Keratinocyte (primary cell): ENCODE measurements at regions not wholly inside any gene's neighbourhood (a gene's known extent, or its start where the extent isn't known, plus 50 kb on each side); places are given as distances from the start of the nearest gene placed in this dataset.

Experiments used
- DNase-seq: peaks from one replicate; pipeline ENCODE4 v3.0.0-alpha.2; 2011; ENCODE audit warnings: low read depth, missing footprints, low spot score
- FAIRE-seq: peaks from 2 replicates; lab custom pipeline; 2011; peaks lifted over from hg19 to GRCh38; lab: Jason Lieb, UNC
- H2AFZ ChIP-seq: 2 replicates; pipeline ENCODE4 v1.6.0; 2012; ENCODE audit warnings: low read length, control low read depth, inconsistent platforms; ENCODE audit not compliant: control insufficient read depth
- H3K27ac ChIP-seq: 2 replicates; pipeline ENCODE4 v1.5.1; 2011; ENCODE audit warnings: low read length; ENCODE audit not compliant: control insufficient read depth, insufficient read depth
- H3K27me3 ChIP-seq: 3 replicates; pipeline ENCODE4 v1.6.0; 2011; ENCODE audit warnings: low read length; ENCODE audit not compliant: control insufficient read depth, insufficient read depth; ENCODE audit errors: extremely low read depth
- H3K36me3 ChIP-seq, 2 experiments: 2 replicates in 1 of 2; 3 replicates in 1 of 2; pipeline ENCODE4 v1.5.1; 2011; ENCODE audit warnings: low read length in 2 of 2, mild to moderate bottlenecking in 1 of 2; ENCODE audit not compliant: control insufficient read depth in 2 of 2, insufficient read depth in 2 of 2; ENCODE audit errors: extremely low read depth in 1 of 2
- H3K4me1 ChIP-seq: 3 replicates; pipeline ENCODE4 v1.5.1; 2011; ENCODE audit warnings: low read length; ENCODE audit not compliant: control insufficient read depth, insufficient read depth; ENCODE audit errors: extremely low read depth
- H3K4me2 ChIP-seq: 3 replicates; pipeline ENCODE4 v1.6.0; 2011; ENCODE audit warnings: low read depth, low read length; ENCODE audit not compliant: control insufficient read depth, insufficient read depth; ENCODE audit errors: extremely low read depth
- H3K4me3 ChIP-seq, 3 experiments: fragments of 200-600 bp in 1 of 3; sonication (generic) in 1 of 3; 2 replicates in 2 of 3; 3 replicates in 1 of 3; pipeline ENCODE4 v1.5.1; 2011 to 2016; ENCODE audit warnings: low read length in 3 of 3, mild to moderate bottlenecking in 3 of 3, control low read depth in 2 of 3, inconsistent platforms in 1 of 3, low read depth in 1 of 3, mixed read lengths in 1 of 3, mixed run types in 1 of 3, moderate library complexity in 1 of 3; ENCODE audit not compliant: control insufficient read depth in 2 of 3, insufficient read depth in 2 of 3; ENCODE audit errors: extremely low read depth in 1 of 3
- H3K79me2 ChIP-seq: 2 replicates; pipeline ENCODE4 v1.6.0; 2012; ENCODE audit warnings: low read length; ENCODE audit not compliant: control insufficient read depth, insufficient read depth
- H3K9ac ChIP-seq: 3 replicates; pipeline ENCODE4 v1.6.0; 2011; ENCODE audit warnings: low read length; ENCODE audit not compliant: control insufficient read depth, insufficient read depth; ENCODE audit errors: extremely low read depth
- H3K9me1 ChIP-seq: 3 replicates; pipeline ENCODE4 v1.6.0; 2011; ENCODE audit warnings: low read length; ENCODE audit not compliant: control insufficient read depth, insufficient read depth; ENCODE audit errors: extremely low read depth
- H3K9me3 ChIP-seq: 2 replicates; pipeline ENCODE4 v1.5.1; 2012; ENCODE audit warnings: low read depth, low read length; ENCODE audit not compliant: control insufficient read depth
- H4K20me1 ChIP-seq: 3 replicates; pipeline ENCODE4 v1.6.0; 2011; ENCODE audit warnings: low read length; ENCODE audit not compliant: control insufficient read depth, insufficient read depth; ENCODE audit errors: extremely low read depth
- CTCF ChIP-seq, 3 experiments: IDR thresholded peaks in 1 of 3; conservative IDR thresholded peaks in 1 of 3; optimal IDR thresholded peaks in 1 of 3; 2 replicates in 2 of 3; 3 replicates in 1 of 3; pipeline versions ENCODE3 to v1.5.1; 2011; ENCODE audit warnings: low read length in 3 of 3, mild to moderate bottlenecking in 3 of 3, moderate library complexity in 2 of 3, control low read depth in 1 of 3, inconsistent platforms in 1 of 3; ENCODE audit not compliant: insufficient read depth in 2 of 3; ENCODE audit errors: extremely low read depth in 1 of 3
- EZH2 ChIP-seq: IDR thresholded peaks from one replicate; pipeline ENCODE4 v1.6.1; 2012; ENCODE audit warnings: inconsistent platforms, mild to moderate bottlenecking, low read length, moderate library complexity
- dilution Hi-C: fragments of 300-500 bp; cut with MboI; formaldehyde crosslinking; loops from one replicate; pipeline ENCODE4 v1.7.0; 2020; ENCODE audit warnings: low sequenced_read_pairs; ENCODE audit not compliant: extremely low pct_ligation_motif_present

GRCh38 chr3:197368821-197369220, 70.4 kb upstream of the DLG1 start:
- H3K79me2 ChIP-seq: no peaks in the 10 kb centered on the region
- dilution Hi-C loops: no loop called here
- H3K9ac ChIP-seq: no peak overlapping the region
- no peaks in the 10 kb centered on the region for H3K9me1 ChIP-seq
- no peaks in the 10 kb centered on the region for H4K20me1 ChIP-seq
- H3K27ac ChIP-seq: no peak overlapping the region
- H3K36me3 ChIP-seq: no peaks in the 10 kb centered on the region
- no peaks in the 10 kb centered on the region for H3K27me3 ChIP-seq
- H3K4me2 ChIP-seq: no peak overlapping the region
- no peak for DNase-seq
- no peaks in the 10 kb centered on the region for H3K9me3 ChIP-seq
- TF ChIP-seq CTCF (optimal IDR thresholded peaks at IDR 0.05 in 1 of 3, IDR thresholded peaks at IDR 0.05 in 1 of 3, conservative IDR thresholded peaks at IDR 0.05 in 1 of 3; ENCODE audit: extremely low read depth in 1 of 3, insufficient read depth in 2 of 3, low read length in 3 of 3): no peak
- no peak for TF ChIP-seq EZH2
- no peak overlapping the region for H3K4me3 ChIP-seq
- peaks cover 76% of the 10 kb centered on the region for H3K4me1 ChIP-seq
- no peak overlapping the region for H2AFZ ChIP-seq
- FAIRE-seq: peak; percentile 53

- Histone ChIP-seq H3K4me1 (peaks cover 74% of the 10 kb centered on the region), H3K9me3 (no peaks in the 10 kb centered on the region), H3K9ac (no peak overlapping the region), H3K9me1 (no peaks in the 10 kb centered on the region), H3K36me3 (no peaks in the 10 kb centered on the region), H3K4me2 (no peak overlapping the region), H4K20me1 (no peaks in the 10 kb centered on the region), H3K4me3 (no peak overlapping the region), H3K27ac (no peak overlapping the region), H3K79me2 (no peaks in the 10 kb centered on the region), H2AFZ (no peak overlapping the region), H3K27me3 (no peaks in the 10 kb centered on the region)
- FAIRE-seq: no peak
- dilution Hi-C loops: no loop called here
- no peak for DNase-seq
- TF ChIP-seq CTCF (optimal IDR thresholded peaks at IDR 0.05 in 1 of 3, IDR thresholded peaks at IDR 0.05 in 1 of 3, conservative IDR thresholded peaks at IDR 0.05 in 1 of 3; ENCODE audit: extremely low read depth in 1 of 3, insufficient read depth in 2 of 3, low read length in 3 of 3) (no peak), EZH2 (no peak)
Measured at GRCh38 chr3:197368330-197368729, 69.9 kb upstream of the DLG1 start.
